HFF-Myc (cell line): ENCODE measurements at regions not wholly inside any gene's neighbourhood (a gene's known extent, or its start where the extent isn't known, plus 50 kb on each side); places are given as distances from the start of the nearest gene placed in this dataset.

Experiments used
- DNase-seq: peaks from one replicate; pipeline ENCODE4 v3.0.0-alpha.2; 2011; ENCODE audit warnings: low read depth; ENCODE audit errors: extremely low read depth
- H3K4me3 ChIP-seq: replicated peaks from 2 replicates; pipeline ENCODE4 v1.5.1; 2011; ENCODE audit warnings: low read depth, mild to moderate bottlenecking, control low read depth, low read length
- CTCF ChIP-seq: IDR thresholded peaks from 2 replicates; pipeline ENCODE4 v1.5.1; 2012; ENCODE audit warnings: mild to moderate bottlenecking, low read depth, low read length, control low read depth; ENCODE audit errors: missing control alignments

- no peak for DNase-seq
- no peak for TF ChIP-seq CTCF
Observed at GRCh38 chr9:4422495-4422894, 67.8 kb upstream of the SLC1A1 start.

GRCh38 chr9:4421847-4422246 lies 68.4 kb upstream of the SLC1A1 start:
- no peak for TF ChIP-seq CTCF
- H3K4me3 ChIP-seq, result no peak overlapping the region
- no peak for DNase-seq

More at GRCh38 chr9:4422495-4422894, 67.8 kb upstream of the SLC1A1 start:
- H3K4me3 ChIP-seq, result no peak overlapping the region

GRCh38 chr9:4420351-4420750 lies 69.9 kb upstream of the SLC1A1 start:
- TF ChIP-seq CTCF, result no peak
- no peak overlapping the region for H3K4me3 ChIP-seq
- DNase-seq, result no peak

GRCh38 chr9:4417578-4418325 lies 72.5 kb upstream of the SLC1A1 start:
- no peak for TF ChIP-seq CTCF
- H3K4me3 ChIP-seq, result no peak overlapping the region
- no peak for DNase-seq

GRCh38 chr9:4416467-4416866 lies 73.8 kb upstream of the SLC1A1 start:
- no peak for TF ChIP-seq CTCF

GRCh38 chr9:4415281-4415680 lies 75.0 kb upstream of the SLC1A1 start:
- no peak for TF ChIP-seq CTCF
- DNase-seq, result no peak

More at GRCh38 chr9:4416467-4416866, 73.8 kb upstream of the SLC1A1 start:
- H3K4me3 ChIP-seq, result no peak overlapping the region
- no peak for DNase-seq

GRCh38 chr9:4413856-4414255 lies 76.4 kb upstream of the SLC1A1 start:
- no peak for TF ChIP-seq CTCF
- no peak overlapping the region for H3K4me3 ChIP-seq
- DNase-seq, result no peak

More at GRCh38 chr9:4415281-4415680, 75.0 kb upstream of the SLC1A1 start:
- no peak overlapping the region for H3K4me3 ChIP-seq
